ENCODE measurements at regions not wholly inside any gene's neighbourhood (a gene's known extent, or its start where the extent isn't known, plus 50 kb on each side); places are given as distances from the start of the nearest gene placed in this dataset.

GRCh38 chr17:34201767-34202166 is 53.3 kb upstream of the CCL2 start:
- no peak for DNase-seq
- Mint-ChIP-seq H3K36me3 (ENCODE audit: low read depth) (no peaks in the 10 kb centered on the region), H3K27ac (peak overlapping the region; percentile 75), H3K27me3 (peaks cover 63% of the 10 kb centered on the region), H3K9me3 (no peaks in the 10 kb centered on the region), H3K4me1 (ENCODE audit: low read depth) (peaks cover 23% of the 10 kb centered on the region), H3K4me3 (no peak overlapping the region)

GRCh38 chr17:34203018-34203638 is 52.0 kb upstream of the CCL2 start:
- DNase-seq: no peak
- H3K9me3 Mint-ChIP-seq: no peaks in the 10 kb centered on the region
- H3K4me1 Mint-ChIP-seq (ENCODE audit: low read depth): peaks cover 26% of the 10 kb centered on the region
- peaks cover 62% of the 10 kb centered on the region for H3K27me3 Mint-ChIP-seq
- no peaks in the 10 kb centered on the region for H3K36me3 Mint-ChIP-seq (ENCODE audit: low read depth)
- H3K4me3 Mint-ChIP-seq: no peak overlapping the region
- H3K27ac Mint-ChIP-seq: no peak overlapping the region

GRCh38 chr17:34204402-34204801 is 50.7 kb upstream of the CCL2 start:
- DNase-seq: no peak
- peaks cover 53% of the 10 kb centered on the region for H3K27me3 Mint-ChIP-seq
- peaks cover 26% of the 10 kb centered on the region for H3K4me1 Mint-ChIP-seq (ENCODE audit: low read depth)
- no peaks in the 10 kb centered on the region for H3K36me3 Mint-ChIP-seq (ENCODE audit: low read depth)
- H3K9me3 Mint-ChIP-seq: no peaks in the 10 kb centered on the region
- no peak overlapping the region for H3K27ac Mint-ChIP-seq
- H3K4me3 Mint-ChIP-seq: no peak overlapping the region
